ENCODE measurements at regions not wholly inside any gene's neighbourhood (a gene's known extent, or its start where the extent isn't known, plus 50 kb on each side); places are given as distances from the start of the nearest gene placed in this dataset.

DNA sequence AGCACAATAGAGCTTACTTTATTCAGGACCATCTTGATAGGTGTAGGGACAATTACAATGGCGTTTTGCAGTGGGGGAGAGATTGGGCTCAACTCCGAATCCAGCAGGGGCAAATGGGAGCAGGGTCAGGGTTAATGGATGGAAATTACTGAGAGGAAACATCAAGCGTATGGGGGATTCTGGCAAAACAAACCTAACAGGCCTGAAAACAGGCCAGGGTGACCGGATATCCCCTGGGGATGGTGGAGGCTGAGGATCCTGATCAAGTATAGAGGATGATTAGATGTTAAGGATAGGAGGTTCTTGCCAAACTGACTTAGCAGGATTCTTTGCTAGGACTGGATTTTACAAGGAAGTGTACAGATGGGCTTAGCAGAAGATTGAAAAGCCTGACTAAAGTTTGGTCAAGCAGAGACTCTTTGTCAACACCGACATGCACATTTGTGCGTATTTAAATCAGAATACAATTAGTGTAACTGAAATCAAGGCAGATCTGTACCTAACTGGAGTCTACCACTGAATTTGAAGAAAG is 54.5 kb upstream of the GPR45 start:
- H3K9me3 Mint-ChIP-seq = peaks cover 2% of the 10 kb centered on the region
- no peak overlapping the region for H3K4me3 Mint-ChIP-seq
- DNase-seq (ENCODE audit: low read depth, low spot score) = no peak
- no peak overlapping the region for H3K27ac Mint-ChIP-seq (ENCODE audit: unreplicated experiment)
- peaks cover 12% of the 10 kb centered on the region for H3K4me1 Mint-ChIP-seq
- TF ChIP-seq CTCF (conservative IDR thresholded peaks at IDR 0.05) = no peak
- H3K36me3 Mint-ChIP-seq (ENCODE audit: low read depth) = no peaks in the 10 kb centered on the region
- peaks cover 14% of the 10 kb centered on the region for H3K27me3 Mint-ChIP-seq (ENCODE audit: low read depth)

GRCh38 chr2:105187531-105187930 is 54.0 kb upstream of the GPR45 start:
- peaks cover 12% of the 10 kb centered on the region for H3K4me1 Mint-ChIP-seq
- H3K36me3 Mint-ChIP-seq (ENCODE audit: low read depth) = no peaks in the 10 kb centered on the region
- H3K27me3 Mint-ChIP-seq (ENCODE audit: low read depth) = peaks cover 12% of the 10 kb centered on the region
- no peak overlapping the region for H3K4me3 Mint-ChIP-seq
- no peak for TF ChIP-seq CTCF (conservative IDR thresholded peaks at IDR 0.05)
- peaks cover 2% of the 10 kb centered on the region for H3K9me3 Mint-ChIP-seq
- no peak for DNase-seq (ENCODE audit: low read depth, low spot score)
- no peak overlapping the region for H3K27ac Mint-ChIP-seq (ENCODE audit: unreplicated experiment)

- H3K27ac Mint-ChIP-seq (ENCODE audit: unreplicated experiment) = no peak overlapping the region
- DNase-seq (ENCODE audit: low read depth, low spot score) = no peak
- TF ChIP-seq CTCF (conservative IDR thresholded peaks at IDR 0.05) = no peak
- H3K4me1 Mint-ChIP-seq = peaks cover 12% of the 10 kb centered on the region
- H3K27me3 Mint-ChIP-seq (ENCODE audit: low read depth) = peaks cover 15% of the 10 kb centered on the region
- H3K9me3 Mint-ChIP-seq = peaks cover 5% of the 10 kb centered on the region
- H3K4me3 Mint-ChIP-seq = no peak overlapping the region
- no peaks in the 10 kb centered on the region for H3K36me3 Mint-ChIP-seq (ENCODE audit: low read depth)
These were observed 53.2 kb upstream of the GPR45 start for GRCh38 chr2:105188343-105188742.

Measured in neural crest cell (in vitro differentiated cells).